GM19463 (cell line): ENCODE measurements at regions not wholly inside any gene's neighbourhood (a gene's known extent, or its start where the extent isn't known, plus 50 kb on each side); places are given as distances from the start of the nearest gene placed in this dataset.
A peak's percentile ranks its signal among the peaks of the same experiment; 100 is the strongest.

ENCODE experiments used
- ATAC-seq: cut with Tn5 transposase; IDR thresholded peaks from one replicate; pipeline ENCODE4 v1.9.1; 2021; ENCODE audit warnings: mild to moderate bottlenecking, moderate library complexity; ENCODE audit not compliant: unreplicated experiment

DNA sequence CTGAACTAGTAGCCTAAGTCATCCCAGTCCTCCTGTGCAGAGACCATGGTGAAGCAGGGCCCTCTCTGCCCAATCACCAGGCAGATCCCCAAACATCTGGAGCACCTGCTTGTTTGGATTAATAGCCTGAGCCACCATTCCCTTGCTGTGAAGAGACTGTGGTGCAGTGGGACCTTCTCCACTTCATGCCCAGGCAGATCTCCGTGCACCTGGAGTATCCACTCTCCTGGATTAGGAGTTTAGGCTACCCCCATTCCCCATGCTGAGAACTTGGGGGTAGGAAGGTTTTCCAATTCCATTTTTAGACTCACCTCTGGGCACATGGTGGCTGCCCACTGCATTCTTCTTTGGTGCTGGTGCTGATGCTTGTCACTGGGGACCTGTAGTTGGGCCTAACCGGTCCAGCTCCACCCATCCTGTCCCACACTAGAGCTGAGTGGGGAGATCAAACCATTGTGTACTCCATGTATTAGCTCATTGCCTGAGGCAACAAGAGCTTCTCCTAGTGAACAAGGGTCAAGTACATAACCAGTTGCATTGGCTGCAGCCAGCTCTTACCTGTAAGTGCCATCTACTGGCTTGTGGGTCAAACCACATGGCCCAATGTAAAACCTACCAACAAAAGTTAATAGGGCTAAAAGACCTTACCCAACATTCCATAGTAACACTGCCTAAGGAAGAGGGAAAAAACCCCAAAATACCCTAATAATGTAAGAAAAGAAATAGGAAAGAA, 382.5 kb upstream of the CBLB start:
- no peak for ATAC-seq

DNA sequence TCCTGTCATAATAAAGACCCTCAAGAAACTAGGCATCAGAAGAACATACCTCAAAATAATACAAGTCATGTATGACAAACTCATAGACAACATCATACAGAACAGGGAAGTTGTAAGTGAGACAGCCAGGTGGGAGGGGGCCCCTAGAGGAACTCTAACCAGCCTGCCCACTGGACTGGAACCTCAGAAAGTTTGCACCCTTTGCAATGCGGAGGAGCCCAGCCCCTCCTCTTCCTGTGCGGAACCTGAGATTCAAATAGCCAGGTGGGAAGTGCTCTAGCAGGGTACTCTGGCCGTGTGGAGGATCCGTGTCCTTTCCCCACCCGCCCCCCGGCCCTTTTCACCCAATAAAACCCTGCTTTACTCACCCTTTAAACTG, 387.0 kb upstream of the CBLB start:
- ATAC-seq = peak; percentile 89

DNA sequence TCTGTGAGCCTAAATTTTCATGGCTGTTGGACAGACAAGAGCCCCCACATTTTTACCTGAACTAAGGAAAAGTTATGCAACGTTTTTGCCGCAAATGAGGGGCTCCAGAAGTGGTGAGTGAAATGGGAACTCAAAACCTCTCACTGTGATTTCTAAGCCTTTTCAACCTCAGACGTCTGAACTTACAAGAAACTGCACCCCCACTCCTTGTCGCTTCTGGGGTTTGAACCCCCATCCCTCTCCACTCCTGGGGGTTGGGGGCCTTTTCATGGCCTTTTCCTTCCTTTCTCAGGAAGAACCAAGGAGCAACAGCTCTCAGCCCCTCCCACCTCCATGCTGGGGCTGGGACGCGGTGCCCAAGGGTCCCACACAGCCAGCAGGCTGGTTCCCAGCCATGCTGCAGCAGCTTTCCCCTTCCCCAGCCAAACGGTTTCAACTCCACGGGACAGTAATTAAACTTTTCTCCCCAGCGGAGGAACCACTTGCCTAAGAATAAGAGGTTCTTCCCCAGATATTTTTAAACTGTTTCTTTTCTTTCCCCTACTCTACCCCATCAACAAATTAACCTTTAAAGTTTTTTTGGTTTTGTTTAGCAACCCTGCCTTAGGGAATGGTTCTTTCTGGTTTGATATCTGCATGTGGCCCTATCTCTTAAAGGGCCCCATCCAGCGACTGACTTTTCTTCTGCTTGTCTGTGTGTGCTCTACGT, 387.6 kb upstream of the CBLB start:
- peak; percentile 22 for ATAC-seq

DNA sequence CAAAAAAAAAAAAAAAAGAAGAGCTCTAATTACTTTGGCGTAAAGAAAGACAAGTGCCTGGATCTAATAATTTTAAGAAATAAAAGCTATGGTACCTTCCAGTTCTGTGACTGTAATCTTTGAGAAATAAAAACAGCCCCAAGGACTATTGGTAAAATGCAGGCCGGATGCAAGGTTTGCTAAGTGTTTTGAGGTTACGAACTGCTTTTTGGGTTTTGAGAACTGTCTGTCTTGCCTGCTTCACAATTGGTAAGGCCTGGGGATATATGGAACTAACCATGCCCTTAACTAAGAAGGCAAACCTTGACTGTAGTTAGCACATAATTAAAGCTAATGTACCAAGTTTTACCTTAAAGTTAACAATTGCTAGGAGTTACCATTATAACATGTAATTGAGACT, 388.4 kb upstream of the CBLB start:
- ATAC-seq = no peak

- no peak for ATAC-seq
These were observed 392.6 kb upstream of the CBLB start for GRCh38 chr3:106261396-106261795.

GRCh38 chr3:106261915-106262683, 393.3 kb upstream of the CBLB start:
- ATAC-seq = no peak

- ATAC-seq = no peak
These were observed 394.2 kb upstream of the CBLB start for GRCh38 chr3:106263011-106263410.

DNA sequence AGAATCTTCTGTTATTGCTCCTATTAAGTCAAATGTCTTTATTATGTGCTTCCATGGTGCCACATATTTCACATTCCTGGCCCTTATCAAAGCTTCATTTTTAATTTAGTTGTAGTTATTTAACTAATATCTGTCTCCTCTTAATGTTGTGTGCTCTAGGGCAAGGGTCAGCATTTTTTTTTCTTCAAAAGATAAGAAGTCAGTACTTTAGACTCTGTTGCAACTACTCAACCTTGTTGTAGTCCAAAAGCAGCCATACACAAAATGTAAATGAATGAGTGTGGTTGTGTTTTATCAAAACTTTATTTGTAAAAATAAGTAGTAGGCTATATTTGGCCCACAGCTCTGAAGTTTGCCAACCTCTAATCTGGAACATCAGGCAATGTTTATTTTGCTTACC, 394.7 kb upstream of the CBLB start:
- no peak for ATAC-seq

- no peak for ATAC-seq
These were observed 396.9 kb upstream of the CBLB start for GRCh38 chr3:106265704-106266103.

GRCh38 chr3:106268696-106269095, 399.9 kb upstream of the CBLB start:
- no peak for ATAC-seq

DNA sequence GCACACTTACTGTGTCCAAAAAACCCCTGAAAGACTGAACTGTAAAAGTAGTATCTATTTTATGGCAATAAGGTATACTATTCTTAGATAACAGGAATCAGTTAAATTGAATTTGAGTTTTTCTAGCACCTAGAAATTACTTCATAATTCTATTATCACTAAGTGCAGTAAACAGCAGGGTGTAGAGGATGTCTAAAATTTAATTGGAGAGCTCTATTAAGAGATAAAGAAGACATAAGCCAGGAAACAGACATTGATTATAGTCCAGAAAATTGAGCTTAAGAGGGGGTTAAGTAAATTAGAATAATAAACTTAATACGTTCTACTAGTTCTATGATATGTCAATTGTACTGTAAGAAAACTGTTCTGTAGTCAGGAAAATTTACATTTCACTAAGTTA, 403.5 kb upstream of the CBLB start:
- ATAC-seq = no peak

DNA sequence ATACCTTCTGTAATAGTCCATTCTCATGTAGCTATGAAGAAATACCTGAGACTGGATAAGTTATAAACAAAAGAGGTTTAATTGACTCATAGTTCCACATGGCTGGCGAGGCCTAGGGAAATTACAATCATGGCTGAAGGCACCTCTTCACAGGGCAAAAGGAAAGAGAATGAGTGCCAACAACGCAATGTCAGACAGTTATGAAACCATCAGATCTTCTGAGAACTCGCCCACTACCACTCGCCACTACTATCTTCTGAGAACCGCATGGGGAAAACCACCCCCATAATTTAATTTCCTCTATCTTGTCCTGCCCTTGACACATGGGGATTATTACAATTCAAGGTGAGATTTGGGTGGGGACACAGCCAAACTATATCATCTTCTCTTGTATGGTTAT, 406.8 kb upstream of the CBLB start:
- no peak for ATAC-seq

GRCh38 chr3:106276151-106276550, 407.3 kb upstream of the CBLB start:
- no peak for ATAC-seq

DNA sequence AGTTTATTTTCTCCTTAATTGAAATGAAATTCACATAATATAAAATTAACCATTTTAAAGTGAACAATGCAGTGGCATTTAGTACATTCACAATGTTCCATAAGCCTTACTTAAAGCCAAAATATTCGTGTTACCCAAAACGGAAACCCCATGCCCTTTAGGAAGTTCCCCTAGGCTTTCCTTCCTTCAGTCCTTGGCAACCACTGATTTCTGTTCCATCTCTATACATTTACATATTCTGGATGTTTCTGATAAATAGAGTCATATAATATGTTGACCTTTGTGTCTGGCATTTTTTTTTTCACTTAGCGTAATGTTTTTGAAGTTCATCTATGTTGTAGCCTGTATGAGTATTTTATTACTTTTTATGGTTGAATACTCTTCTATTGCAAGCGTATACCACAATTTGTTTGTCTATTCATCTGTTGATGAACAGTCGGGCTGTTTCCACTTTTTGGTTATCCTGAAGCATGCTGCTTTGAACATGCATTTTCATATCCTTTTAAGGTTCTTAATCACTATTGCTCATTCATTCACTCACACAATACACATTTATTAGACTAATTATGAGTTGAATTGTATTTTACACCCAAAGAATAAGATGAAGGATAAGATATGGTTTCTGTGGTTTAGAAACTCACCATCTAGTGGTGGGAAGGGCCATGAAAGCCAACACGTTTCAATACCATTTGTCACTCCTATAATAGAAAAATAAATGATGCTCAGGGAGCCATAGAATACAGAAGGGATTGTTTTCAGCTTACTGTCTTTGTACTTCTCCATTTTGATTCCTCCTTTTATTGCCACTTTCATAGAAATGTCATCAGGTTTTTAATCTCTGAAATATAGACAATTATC, 408.2 kb upstream of the CBLB start:
- no peak for ATAC-seq

GRCh38 chr3:106277731-106278130, 408.9 kb upstream of the CBLB start:
- no peak for ATAC-seq

- no peak for ATAC-seq
These were observed 412.4 kb upstream of the CBLB start for GRCh38 chr3:106281221-106281620.

GRCh38 chr3:106282943-106283342, 414.1 kb upstream of the CBLB start:
- ATAC-seq = no peak

DNA sequence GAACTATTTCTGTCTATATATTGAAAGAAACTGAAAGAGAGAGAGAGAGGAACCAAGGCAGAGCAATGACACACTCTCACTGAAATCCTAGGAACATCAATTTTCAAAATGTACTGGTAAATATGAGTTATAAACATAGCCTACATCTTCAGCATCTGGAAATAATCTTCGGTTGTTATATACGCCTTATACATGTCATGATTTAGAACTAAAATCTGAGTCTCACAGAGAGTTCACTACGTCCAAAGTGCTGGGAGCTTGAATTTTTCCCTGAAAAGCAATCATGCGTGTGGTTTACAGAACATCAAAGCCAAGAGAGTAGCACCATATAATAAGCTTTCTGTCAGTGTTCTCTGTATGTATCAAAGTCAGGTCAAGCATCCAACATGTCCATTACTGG, 420.0 kb upstream of the CBLB start:
- ATAC-seq = no peak

DNA sequence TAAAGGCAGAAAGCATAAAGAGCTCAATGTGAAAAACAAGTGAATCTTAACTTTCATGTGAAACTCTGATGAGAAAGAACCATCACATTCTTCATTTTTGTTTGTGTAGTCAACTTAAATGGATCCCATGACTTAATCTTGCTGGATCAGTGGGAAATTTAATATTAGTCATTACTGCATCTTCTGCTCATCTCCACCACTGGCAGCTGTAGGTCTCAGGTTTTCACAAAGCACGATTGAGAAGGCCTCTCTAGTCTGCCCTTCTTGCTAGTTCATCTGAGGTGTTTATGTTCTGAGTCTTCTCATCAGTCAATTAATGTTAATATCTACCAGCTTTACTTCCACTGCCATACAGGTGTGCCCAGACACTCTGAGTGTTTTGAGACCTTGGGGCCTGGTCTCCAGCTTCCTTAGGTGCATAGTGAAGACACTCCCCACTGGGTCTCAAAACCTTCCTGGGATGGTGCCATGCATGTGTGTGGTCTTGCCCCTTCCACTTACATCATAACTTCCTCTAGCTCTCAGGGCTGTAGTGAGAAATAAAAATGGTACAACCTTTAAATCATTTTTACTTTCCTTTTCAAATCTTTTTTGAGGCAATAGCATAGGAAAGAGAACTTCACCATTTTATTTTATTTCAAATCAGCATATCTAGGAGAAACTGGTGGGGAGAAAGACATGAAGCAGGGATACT, 421.6 kb upstream of the CBLB start:
- ATAC-seq = no peak

DNA sequence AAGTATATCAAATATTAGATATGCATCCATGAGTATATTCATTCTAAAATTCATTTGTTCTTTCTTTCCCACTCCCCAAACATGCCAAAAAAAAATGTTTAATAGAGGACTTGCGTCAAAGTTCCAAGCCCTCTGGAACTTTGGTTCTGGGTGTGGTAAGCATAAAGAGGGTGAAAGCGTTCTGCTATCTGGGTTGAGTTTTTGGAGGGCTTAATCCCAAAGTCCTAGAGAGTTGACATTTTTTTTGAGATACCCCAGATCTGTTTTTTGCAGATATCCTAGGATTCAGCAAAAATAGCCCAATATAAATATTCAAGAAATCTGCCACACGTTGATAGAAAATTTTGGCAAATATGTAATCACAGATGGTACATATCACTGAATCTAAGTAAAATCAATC, 424.3 kb upstream of the CBLB start:
- no peak for ATAC-seq
